OCI-LY3 (cell line): ENCODE measurements at regions not wholly inside any gene's neighbourhood (a gene's known extent, or its start where the extent isn't known, plus 50 kb on each side); places are given as distances from the start of the nearest gene placed in this dataset.

ENCODE experiments used
- H2AFZ ChIP-seq: fragments of 200-600, 300-600 bp; shearing (Covaris generic); 2 replicates; pipeline ENCODE4 v1.6.0; 2014; ENCODE audit warnings: antibody characterized with exemption, low read depth, low read length
- H3K27ac ChIP-seq: fragments of 200-600, 300-600 bp; sonication (generic); 2 replicates; pipeline ENCODE4 v1.5.1; 2014; ENCODE audit warnings: mild to moderate bottlenecking, low read length, moderate library complexity, mixed read lengths
- H3K27me3 ChIP-seq: fragments of 200-600, 300-600 bp; sonication (generic); 2 replicates; pipeline ENCODE4 v1.6.1; 2014; ENCODE audit warnings: low read depth, low read length, mixed read lengths
- H3K36me3 ChIP-seq: fragments of 200-600, 300-600 bp; sonication (generic); replicated peaks from 2 replicates; pipeline ENCODE3; 2014; ENCODE audit warnings: low read depth, low read length, mixed read lengths
- H3K4me1 ChIP-seq: fragments of 300-600, 200-600 bp; sonication (generic); 2 replicates; pipeline ENCODE4 v1.6.1; 2014; ENCODE audit warnings: low read length, mixed read lengths
- H3K4me2 ChIP-seq: fragments of 200-600, 300-600 bp; sonication (generic); 2 replicates; pipeline ENCODE4 v1.6.1; 2014; ENCODE audit warnings: low read length, mixed read lengths
- H3K4me3 ChIP-seq: fragments of 300-600, 200-600 bp; sonication (generic); 2 replicates; pipeline ENCODE4 v1.5.1; 2014; ENCODE audit warnings: antibody characterized with exemption, mild to moderate bottlenecking, low read length, moderate library complexity
- H3K79me2 ChIP-seq: fragments of 300-600, 200-600 bp; shearing (Covaris generic); 2 replicates; pipeline ENCODE4 v1.6.1; 2014; ENCODE audit warnings: mild to moderate bottlenecking, low read length, mixed read lengths
- H3K9ac ChIP-seq: fragments of 300-600, 200-600 bp; shearing (Covaris generic); 2 replicates; pipeline ENCODE4 v1.6.0; 2014; ENCODE audit warnings: mild to moderate bottlenecking, low read length, moderate library complexity
- H3K9me3 ChIP-seq: fragments of 200-600, 300-600 bp; shearing (Covaris generic); 2 replicates; pipeline ENCODE4 v1.6.1; 2014; ENCODE audit warnings: low read length, mixed read lengths; ENCODE audit not compliant: insufficient read depth
- H4K20me1 ChIP-seq: fragments of 200-600, 300-600 bp; sonication (generic); 2 replicates; pipeline ENCODE4 v1.6.1; 2016; ENCODE audit warnings: low read length, mixed read lengths; ENCODE audit not compliant: insufficient read depth
- CTCF ChIP-seq: fragments of 200-600, 300-600 bp; sonication (generic); IDR thresholded peaks from 2 replicates; pipeline ENCODE4 v1.5.1; 2014; ENCODE audit warnings: antibody characterized with exemption, low read length, low read depth
- EZH2phosphoT487 ChIP-seq: fragments of 200-600 bp; shearing (Covaris generic); IDR thresholded peaks from 2 replicates; pipeline ENCODE4 v1.6.1; 2018; ENCODE audit warnings: antibody characterized with exemption, mixed run types, low read depth

- no peak overlapping the region for H3K27ac ChIP-seq
- no peak overlapping the region for H3K4me3 ChIP-seq
- no peaks in the 10 kb centered on the region for H3K9me3 ChIP-seq
- no peaks in the 10 kb centered on the region for H3K79me2 ChIP-seq
- no peak overlapping the region for H3K4me2 ChIP-seq
- no peak for TF ChIP-seq EZH2phosphoT487
- TF ChIP-seq CTCF: no peak
- no peaks in the 10 kb centered on the region for H3K27me3 ChIP-seq
- H3K9ac ChIP-seq: no peak overlapping the region
- H3K4me1 ChIP-seq: no peaks in the 10 kb centered on the region
- no peaks in the 10 kb centered on the region for H3K36me3 ChIP-seq
- H4K20me1 ChIP-seq: no peaks in the 10 kb centered on the region
- H2AFZ ChIP-seq: no peak overlapping the region
These were observed 93.0 kb upstream of the TMEM72 start for GRCh38 chr10:44818041-44818649.

- no peak for TF ChIP-seq EZH2phosphoT487
- TF ChIP-seq CTCF: no peak
- Histone ChIP-seq H3K4me3 (no peak overlapping the region), H4K20me1 (no peaks in the 10 kb centered on the region), H2AFZ (no peak overlapping the region), H3K9ac (no peak overlapping the region), H3K4me1 (no peaks in the 10 kb centered on the region), H3K79me2 (no peaks in the 10 kb centered on the region), H3K36me3 (no peaks in the 10 kb centered on the region), H3K4me2 (no peak overlapping the region), H3K27me3 (no peaks in the 10 kb centered on the region), H3K27ac (no peak overlapping the region), H3K9me3 (no peaks in the 10 kb centered on the region)
These were observed 92.4 kb upstream of the TMEM72 start for GRCh38 chr10:44818701-44819127.

GRCh38 chr10:44820094-44820493 lies 91.0 kb upstream of the TMEM72 start:
- H3K4me3 ChIP-seq: no peak overlapping the region
- no peaks in the 10 kb centered on the region for H3K4me1 ChIP-seq
- no peak overlapping the region for H3K27ac ChIP-seq
- no peaks in the 10 kb centered on the region for H3K36me3 ChIP-seq
- no peak overlapping the region for H2AFZ ChIP-seq
- H3K4me2 ChIP-seq: no peak overlapping the region
- no peaks in the 10 kb centered on the region for H4K20me1 ChIP-seq
- H3K79me2 ChIP-seq: no peaks in the 10 kb centered on the region
- TF ChIP-seq CTCF (no peak), EZH2phosphoT487 (no peak)
- H3K9ac ChIP-seq: no peak overlapping the region
- H3K27me3 ChIP-seq: no peaks in the 10 kb centered on the region
- no peaks in the 10 kb centered on the region for H3K9me3 ChIP-seq

GRCh38 chr10:44821290-44821689 lies 89.8 kb upstream of the TMEM72 start:
- no peaks in the 10 kb centered on the region for H3K27me3 ChIP-seq
- H3K4me2 ChIP-seq: no peak overlapping the region
- no peak for TF ChIP-seq EZH2phosphoT487
- H3K36me3 ChIP-seq: no peaks in the 10 kb centered on the region
- H3K4me3 ChIP-seq: no peak overlapping the region
- H3K27ac ChIP-seq: no peak overlapping the region
- H3K9me3 ChIP-seq: no peaks in the 10 kb centered on the region
- H3K79me2 ChIP-seq: no peaks in the 10 kb centered on the region
- H2AFZ ChIP-seq: no peak overlapping the region
- no peak overlapping the region for H3K9ac ChIP-seq
- no peaks in the 10 kb centered on the region for H4K20me1 ChIP-seq
- H3K4me1 ChIP-seq: no peaks in the 10 kb centered on the region
